Mesothelial cell of epicardium (in vitro differentiated cells): ENCODE measurements at regions not wholly inside any gene's neighbourhood (a gene's known extent, or its start where the extent isn't known, plus 50 kb on each side); places are given as distances from the start of the nearest gene placed in this dataset.

ENCODE experiments used
- DNase-seq, 2 experiments: peaks; one replicate each; pipeline ENCODE4 v3.0.0; 2021; ENCODE audit warnings: low spot score in 2 of 2; ENCODE audit not compliant: unreplicated experiment in 2 of 2
- H3K27ac Mint-ChIP-seq: 2 replicates; pipeline ENCODE4 v1.8.0; 2021; ENCODE audit warnings: mixed read lengths
- H3K27me3 Mint-ChIP-seq: 2 replicates; pipeline ENCODE4 v1.8.0; 2021; ENCODE audit warnings: low read depth, mixed read lengths
- H3K36me3 Mint-ChIP-seq: 2 replicates; pipeline ENCODE4 v1.8.0; 2021; ENCODE audit warnings: mixed read lengths
- H3K4me1 Mint-ChIP-seq: 2 replicates; pipeline ENCODE4 v1.8.0; 2021; ENCODE audit warnings: mixed read lengths
- H3K4me3 Mint-ChIP-seq: 2 replicates; pipeline ENCODE4 v1.8.0; 2021; ENCODE audit warnings: mild to moderate bottlenecking, moderate library complexity, mixed read lengths
- H3K9me3 Mint-ChIP-seq: 2 replicates; pipeline ENCODE4 v1.8.0; 2021; ENCODE audit warnings: mixed read lengths
- TF ChIP-seq, protein P1 (sequence below): fragments of 200-600 bp; sonication (generic); IDR thresholded peaks from one replicate; pipeline ENCODE4 v1.5.0; 2021; ENCODE audit warnings: antibody characterized with exemption; ENCODE audit not compliant: unreplicated experiment

DNA sequence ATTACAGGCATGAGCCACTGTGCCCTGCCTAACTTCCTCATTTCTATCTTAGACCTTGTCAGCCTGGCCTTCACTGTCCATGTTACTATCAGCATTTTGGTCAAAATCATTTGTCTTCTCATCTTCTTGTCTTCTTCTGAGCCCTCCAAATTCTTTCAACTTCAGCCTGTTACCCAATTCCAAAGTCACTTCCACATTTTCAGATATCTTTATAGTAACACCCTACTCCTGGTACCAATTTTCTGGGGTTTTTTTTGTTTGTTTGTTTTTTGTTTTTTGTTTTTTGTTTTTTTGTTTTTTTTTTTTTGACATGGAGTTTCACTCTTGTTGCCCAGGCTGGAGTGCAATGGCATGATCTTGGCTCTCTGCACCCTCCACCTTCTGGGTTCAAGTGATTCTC, 90.3 kb upstream of the LARP1 start:
- DNase-seq, result no peak
- H3K9me3 Mint-ChIP-seq, result peaks cover 27% of the 10 kb centered on the region
- no peaks in the 10 kb centered on the region for H3K4me1 Mint-ChIP-seq
- TF ChIP-seq, protein P1, sequence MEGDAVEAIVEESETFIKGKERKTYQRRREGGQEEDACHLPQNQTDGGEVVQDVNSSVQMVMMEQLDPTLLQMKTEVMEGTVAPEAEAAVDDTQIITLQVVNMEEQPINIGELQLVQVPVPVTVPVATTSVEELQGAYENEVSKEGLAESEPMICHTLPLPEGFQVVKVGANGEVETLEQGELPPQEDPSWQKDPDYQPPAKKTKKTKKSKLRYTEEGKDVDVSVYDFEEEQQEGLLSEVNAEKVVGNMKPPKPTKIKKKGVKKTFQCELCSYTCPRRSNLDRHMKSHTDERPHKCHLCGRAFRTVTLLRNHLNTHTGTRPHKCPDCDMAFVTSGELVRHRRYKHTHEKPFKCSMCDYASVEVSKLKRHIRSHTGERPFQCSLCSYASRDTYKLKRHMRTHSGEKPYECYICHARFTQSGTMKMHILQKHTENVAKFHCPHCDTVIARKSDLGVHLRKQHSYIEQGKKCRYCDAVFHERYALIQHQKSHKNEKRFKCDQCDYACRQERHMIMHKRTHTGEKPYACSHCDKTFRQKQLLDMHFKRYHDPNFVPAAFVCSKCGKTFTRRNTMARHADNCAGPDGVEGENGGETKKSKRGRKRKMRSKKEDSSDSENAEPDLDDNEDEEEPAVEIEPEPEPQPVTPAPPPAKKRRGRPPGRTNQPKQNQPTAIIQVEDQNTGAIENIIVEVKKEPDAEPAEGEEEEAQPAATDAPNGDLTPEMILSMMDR, result no peak
- H3K27me3 Mint-ChIP-seq, result no peaks in the 10 kb centered on the region
- H3K4me3 Mint-ChIP-seq, result no peak overlapping the region
- H3K36me3 Mint-ChIP-seq, result peaks cover 9% of the 10 kb centered on the region
- H3K27ac Mint-ChIP-seq, result no peak overlapping the region

DNA sequence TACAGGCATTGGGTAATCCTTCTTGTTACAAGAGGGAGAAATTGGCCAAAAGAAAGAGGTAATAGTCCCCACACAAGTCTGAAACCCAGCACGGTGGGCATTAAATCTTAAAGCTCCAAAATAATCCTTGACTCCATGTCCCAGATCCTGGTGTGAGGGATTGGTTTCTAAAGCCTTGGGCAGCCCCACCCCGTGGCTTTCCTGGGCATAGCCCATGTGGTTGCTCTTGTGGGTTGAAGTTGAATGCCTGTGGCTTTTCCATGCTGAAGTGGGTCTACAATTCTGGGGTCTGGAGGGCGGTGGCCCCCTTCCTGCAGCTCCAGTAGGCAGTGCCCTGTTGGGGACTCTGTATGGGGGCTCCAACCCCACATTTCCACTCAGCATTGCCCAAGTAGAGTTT, 91.8 kb upstream of the LARP1 start:
- Mint-ChIP-seq H3K27me3 (no peaks in the 10 kb centered on the region), H3K36me3 (peaks cover 5% of the 10 kb centered on the region), H3K9me3 (peaks cover 21% of the 10 kb centered on the region), H3K4me1 (no peaks in the 10 kb centered on the region), H3K27ac (no peak overlapping the region), H3K4me3 (no peak overlapping the region)
- no peak for DNase-seq
- TF ChIP-seq, protein P1, result no peak

DNA sequence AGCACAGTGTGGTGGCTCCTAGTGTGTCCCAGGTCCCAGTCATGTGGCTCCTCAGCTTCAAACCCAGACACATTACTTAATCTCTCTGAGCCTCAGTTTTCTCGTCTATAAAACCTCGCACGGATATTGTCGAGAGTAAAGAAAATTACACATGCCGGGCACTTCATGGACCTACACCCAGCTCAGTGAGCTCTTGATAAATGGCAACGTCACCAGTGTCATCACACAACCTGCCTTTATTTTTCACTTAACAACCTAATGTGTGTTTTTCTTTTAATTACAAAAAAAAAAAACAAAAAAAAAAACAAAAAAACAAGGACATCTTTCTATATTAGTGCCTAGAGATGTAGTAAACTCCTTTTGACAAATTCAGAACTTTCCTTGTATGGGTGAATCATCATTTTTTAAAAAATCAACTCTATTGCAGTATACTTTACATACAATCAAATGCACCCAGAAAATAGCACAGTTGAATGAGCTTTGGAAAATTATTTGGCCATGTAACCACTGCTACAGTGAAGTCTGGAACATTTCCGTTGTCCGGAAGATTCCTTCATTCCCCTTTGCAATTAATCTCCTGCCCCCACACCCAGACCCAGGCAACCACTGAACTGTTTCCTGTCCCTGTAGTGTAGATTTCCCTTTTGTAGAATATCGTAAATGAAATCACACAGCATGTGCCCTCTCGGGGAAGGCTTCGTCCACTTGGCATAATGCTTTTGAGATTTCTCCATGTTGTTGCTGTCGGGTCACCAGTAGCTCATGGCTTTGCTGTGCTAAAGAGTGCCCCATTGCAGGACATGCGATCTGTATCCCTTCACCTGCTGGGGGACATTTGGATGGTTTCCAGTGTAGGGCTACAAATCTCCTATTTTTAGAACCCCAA, 100.4 kb upstream of the LARP1 start:
- Mint-ChIP-seq H3K4me3 (no peak overlapping the region), H3K27me3 (no peaks in the 10 kb centered on the region), H3K36me3 (no peaks in the 10 kb centered on the region), H3K4me1 (peaks cover 15% of the 10 kb centered on the region), H3K9me3 (no peaks in the 10 kb centered on the region), H3K27ac (peak overlapping the region; percentile 86)
- no peak for DNase-seq
- TF ChIP-seq, protein P1, result no peak

DNA sequence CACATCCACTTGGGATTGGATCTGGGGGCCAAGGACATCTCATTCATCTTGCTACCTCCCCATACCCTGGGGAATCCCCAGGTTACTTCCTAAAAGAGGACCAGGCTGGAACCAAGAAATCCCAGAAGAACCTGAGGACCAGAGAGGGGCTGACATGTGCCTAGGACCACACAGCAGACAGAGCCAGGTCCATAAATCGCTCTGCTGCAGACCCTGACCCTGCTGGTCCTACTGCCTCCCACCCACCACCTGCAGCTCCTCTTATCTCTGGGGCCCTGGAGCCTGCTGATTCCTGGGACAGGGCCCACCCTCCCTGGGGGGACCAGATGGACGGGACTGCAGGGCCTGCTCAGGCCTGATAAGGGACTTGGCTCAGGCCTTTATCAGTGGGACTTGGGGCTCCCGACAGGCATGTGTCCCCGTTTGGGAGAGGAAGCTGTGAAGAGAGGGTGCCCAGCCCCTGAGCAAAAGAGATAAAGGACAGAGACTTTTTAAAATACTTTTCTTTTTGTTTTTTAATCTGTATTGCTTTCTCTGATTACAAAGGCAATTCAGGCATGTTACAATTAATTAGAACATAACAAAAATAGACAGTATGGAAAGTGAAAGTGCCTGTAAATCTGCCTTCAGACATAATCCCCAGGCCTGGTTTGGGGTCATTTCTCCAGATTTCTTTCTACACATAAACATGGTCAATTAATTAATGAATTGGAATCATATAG, 101.3 kb upstream of the LARP1 start:
- no peaks in the 10 kb centered on the region for H3K36me3 Mint-ChIP-seq
- TF ChIP-seq, protein P1, result no peak
- H3K27ac Mint-ChIP-seq, result peak overlapping the region; percentile 86
- no peaks in the 10 kb centered on the region for H3K27me3 Mint-ChIP-seq
- no peaks in the 10 kb centered on the region for H3K9me3 Mint-ChIP-seq
- peaks cover 15% of the 10 kb centered on the region for H3K4me1 Mint-ChIP-seq
- H3K4me3 Mint-ChIP-seq, result no peak overlapping the region
- no peak for DNase-seq

- Mint-ChIP-seq H3K9me3 (no peaks in the 10 kb centered on the region), H3K36me3 (no peaks in the 10 kb centered on the region), H3K27me3 (no peaks in the 10 kb centered on the region), H3K4me1 (peaks cover 15% of the 10 kb centered on the region), H3K4me3 (no peak overlapping the region), H3K27ac (no peak overlapping the region)
- DNase-seq, result no peak
- TF ChIP-seq, protein P1, result no peak
Observed at GRCh38 chr5:154653418-154653763, 101.8 kb upstream of the LARP1 start.
